HG03139 (cell line): ENCODE measurements at regions not wholly inside any gene's neighbourhood (a gene's known extent, or its start where the extent isn't known, plus 50 kb on each side); places are given as distances from the start of the nearest gene placed in this dataset.

Experiments
- ATAC-seq: cut with Tn5 transposase; IDR thresholded peaks from one replicate; pipeline ENCODE4 v1.9.1; 2021; ENCODE audit not compliant: unreplicated experiment

- ATAC-seq, result peak; percentile 74
Observed at GRCh38 chr7:97601931-97602457, 129.9 kb upstream of the TAC1 start.

- ATAC-seq, result no peak
Observed at GRCh38 chr7:97620495-97620894, 111.4 kb upstream of the TAC1 start.

DNA sequence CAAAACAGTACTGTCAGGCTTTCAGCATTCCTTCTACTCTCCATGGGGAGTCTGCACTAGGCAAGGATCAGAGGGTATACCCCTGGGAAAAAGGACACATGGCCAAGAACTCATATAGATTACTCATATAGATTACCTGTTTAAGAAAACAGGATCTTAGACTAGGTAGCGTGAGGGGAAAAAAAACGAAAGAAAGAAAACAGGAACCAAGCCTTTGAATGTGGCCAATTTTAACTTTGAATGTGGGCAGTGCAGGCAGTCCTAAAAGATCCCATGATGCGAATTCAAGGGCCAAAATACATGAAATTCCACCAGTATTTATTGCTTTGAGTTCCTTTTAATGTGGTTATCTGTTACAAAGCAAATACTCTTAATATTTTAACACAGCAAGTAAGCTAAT, 108.6 kb upstream of the TAC1 start:
- peak; percentile 84 for ATAC-seq

GRCh38 chr7:97630116-97630515, 101.8 kb upstream of the TAC1 start:
- no peak for ATAC-seq

GRCh38 chr7:97635622-97636021, 96.3 kb upstream of the TAC1 start:
- ATAC-seq, result no peak

- ATAC-seq, result no peak
Observed at GRCh38 chr7:97639036-97639435, 92.8 kb upstream of the TAC1 start.

GRCh38 chr7:97659363-97660045, 72.4 kb upstream of the TAC1 start:
- ATAC-seq, result no peak

DNA sequence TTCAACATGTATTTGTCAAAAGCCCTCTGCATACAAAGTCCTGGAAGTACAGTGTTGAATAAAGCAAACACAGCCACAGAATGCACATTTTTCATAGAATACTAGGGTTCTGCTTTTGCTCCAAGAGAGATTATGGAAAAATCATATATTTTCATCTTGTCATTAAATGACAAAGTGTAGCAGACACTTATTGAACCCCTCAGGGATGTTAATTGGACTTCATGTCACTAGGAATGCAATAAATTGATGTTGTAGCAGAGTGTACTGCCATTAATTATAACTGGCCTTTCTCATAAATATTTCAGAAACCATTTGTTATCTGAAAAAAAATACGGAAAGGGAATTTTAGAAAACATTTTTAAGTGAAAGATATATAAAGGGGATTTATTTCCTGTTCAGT, 64.5 kb upstream of the TAC1 start:
- no peak for ATAC-seq

DNA sequence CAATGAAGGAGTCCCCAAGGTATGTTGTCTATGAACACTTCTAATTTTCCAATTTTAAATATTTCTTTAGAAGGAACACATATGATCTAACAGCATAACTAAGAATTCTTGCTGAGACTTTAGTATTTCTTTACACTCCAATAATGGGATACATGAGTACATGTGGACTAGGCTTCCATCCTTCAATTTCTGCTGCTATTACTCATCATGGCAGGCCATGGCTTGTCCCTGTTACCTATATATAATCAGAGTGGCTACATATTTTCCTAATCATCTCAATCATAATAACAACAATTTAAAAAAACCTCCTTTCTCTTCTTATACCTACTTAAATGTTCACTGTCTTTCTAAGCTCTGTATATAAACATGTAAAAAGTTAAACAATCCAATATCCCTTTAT, 60.3 kb upstream of the TAC1 start:
- no peak for ATAC-seq

GRCh38 chr7:97680622-97681021, 51.3 kb upstream of the TAC1 start:
- ATAC-seq, result no peak
